Immature natural killer cell (primary cell): ENCODE measurements at regions not wholly inside any gene's neighbourhood (a gene's known extent, or its start where the extent isn't known, plus 50 kb on each side); places are given as distances from the start of the nearest gene placed in this dataset.

Experiments
- DNase-seq, 3 donors: peaks; one replicate each; pipeline ENCODE4 v3.0.0; 2022; ENCODE audit warnings: mixed read lengths in 1 of 3
- H3K27ac Mint-ChIP-seq, 6 donors: one replicate each; pipeline ENCODE4 v1.8.0; 2020; ENCODE audit warnings: mixed read lengths in 6 of 6, mild to moderate bottlenecking in 5 of 6, inconsistent platforms in 4 of 6, moderate library complexity in 3 of 6
- H3K27me3 Mint-ChIP-seq, 3 donors: one replicate each; pipeline ENCODE4 v1.8.0; 2020 to 2021; ENCODE audit warnings: low read depth in 3 of 3, mild to moderate bottlenecking in 3 of 3, mixed read lengths in 3 of 3, moderate library complexity in 3 of 3, inconsistent platforms in 1 of 3
- H3K36me3 Mint-ChIP-seq, 3 donors: one replicate each; pipeline ENCODE4 v1.8.0; 2020; ENCODE audit warnings: mixed read lengths in 3 of 3, inconsistent platforms in 2 of 3, mild to moderate bottlenecking in 2 of 3
- H3K4me1 Mint-ChIP-seq, 2 donors: one replicate each; pipeline ENCODE4 v1.8.0; 2020; ENCODE audit warnings: inconsistent platforms in 2 of 2, mild to moderate bottlenecking in 2 of 2, mixed read lengths in 2 of 2, moderate library complexity in 1 of 2
- H3K4me3 Mint-ChIP-seq, 5 donors: one replicate each; pipeline ENCODE4 v1.8.0; 2020; ENCODE audit warnings: mild to moderate bottlenecking in 5 of 5, mixed read lengths in 5 of 5, inconsistent platforms in 3 of 5, moderate library complexity in 3 of 5
- H3K9me3 Mint-ChIP-seq, 6 donors: one replicate each; pipeline ENCODE4 v1.8.0; 2020; ENCODE audit warnings: mild to moderate bottlenecking in 6 of 6, mixed read lengths in 6 of 6, inconsistent platforms in 4 of 6, moderate library complexity in 3 of 6

DNA sequence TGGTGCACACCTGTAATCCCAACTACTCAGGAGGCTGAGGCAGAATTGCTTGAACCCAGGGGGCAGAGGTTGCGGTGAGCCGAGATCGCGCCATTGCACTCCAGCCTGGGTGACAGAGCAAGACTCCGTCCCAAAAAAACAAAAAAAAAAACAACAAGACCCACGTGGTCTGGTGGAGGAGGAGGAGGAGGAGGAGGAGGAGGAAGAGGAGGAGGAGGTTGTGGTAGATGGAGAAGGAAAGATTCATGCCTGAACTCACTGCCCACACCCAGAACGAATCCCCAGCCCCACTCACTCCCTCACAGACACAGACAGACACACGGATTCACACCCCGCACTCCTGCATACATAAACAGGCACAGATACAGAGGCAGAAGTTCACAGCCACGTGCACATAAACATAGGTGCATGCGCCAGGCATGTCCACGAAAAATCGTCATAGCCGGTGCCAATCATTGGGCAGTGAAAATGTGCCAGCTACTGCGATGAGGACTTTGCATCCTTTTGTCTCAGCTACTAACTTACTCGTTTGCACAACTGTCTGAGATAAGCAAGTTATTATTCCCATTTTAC is 138.5 kb downstream of the WSCD1 start:
- no peaks in the 10 kb centered on the region for H3K9me3 Mint-ChIP-seq
- peaks cover 0 to 7% (median 2%) of the 10 kb centered on the region in 3 donors for H3K27me3 Mint-ChIP-seq
- no peak overlapping the region for H3K27ac Mint-ChIP-seq
- H3K4me3 Mint-ChIP-seq, result no peak overlapping the region
- H3K4me1 Mint-ChIP-seq, result no peaks in the 10 kb centered on the region
- no peak for DNase-seq
- H3K36me3 Mint-ChIP-seq, result no peaks in the 10 kb centered on the region

DNA sequence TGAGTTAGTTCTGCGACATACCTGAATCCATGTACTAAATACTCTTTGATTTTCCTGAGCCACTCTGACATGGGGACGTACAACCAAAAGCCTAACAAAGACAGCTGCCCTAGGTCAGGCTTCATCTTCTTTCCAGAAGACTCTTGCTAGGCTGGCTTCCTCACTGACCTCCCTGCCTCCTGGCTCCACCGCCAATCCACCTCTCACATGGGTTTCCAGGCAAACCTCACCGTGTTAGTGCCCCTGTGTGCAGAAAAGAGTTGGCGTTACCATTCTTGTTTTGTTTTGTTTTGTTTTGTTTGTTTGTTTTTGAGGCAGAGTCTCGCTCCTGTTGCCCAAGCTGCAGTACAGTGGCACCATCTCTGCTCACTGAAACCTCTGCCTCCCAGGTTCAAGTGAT is 135.3 kb downstream of the WSCD1 start:
- Mint-ChIP-seq H3K9me3 (no peaks in the 10 kb centered on the region), H3K27ac (no peak overlapping the region), H3K4me1 (no peaks in the 10 kb centered on the region), H3K4me3 (no peak overlapping the region), H3K27me3 (peaks cover 0 to 13% (median 2%) of the 10 kb centered on the region in 3 donors), H3K36me3 (no peaks in the 10 kb centered on the region)
- DNase-seq, result no peak

DNA sequence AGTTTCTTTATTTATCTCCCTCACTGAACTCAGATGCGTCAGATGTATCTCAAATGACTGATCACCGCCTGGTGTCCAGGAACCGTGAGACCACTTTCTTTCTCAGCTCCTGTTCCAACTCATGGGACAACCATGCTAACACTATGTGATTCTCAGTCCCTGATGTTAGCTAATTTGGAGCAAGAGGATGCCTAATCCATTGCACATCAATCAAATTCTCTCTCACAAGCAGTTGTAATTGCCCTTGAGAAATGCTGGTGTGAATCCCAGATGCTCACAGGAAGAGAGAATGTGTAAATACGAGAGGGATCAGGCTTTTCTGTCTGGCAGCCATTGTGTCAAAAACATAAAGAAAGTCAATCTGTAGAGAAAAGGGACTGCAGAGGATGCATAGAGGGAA is 134.9 kb downstream of the WSCD1 start:
- Mint-ChIP-seq H3K4me3 (no peak overlapping the region), H3K27me3 (peaks cover 0 to 13% (median 2%) of the 10 kb centered on the region in 3 donors), H3K4me1 (no peaks in the 10 kb centered on the region)

GRCh38 chr17:6204203-6204722 is 134.1 kb downstream of the WSCD1 start:
- Mint-ChIP-seq H3K4me1 (no peaks in the 10 kb centered on the region), H3K4me3 (no peak overlapping the region), H3K9me3 (peaks cover 0 to 2% (median 0%) of the 10 kb centered on the region in 6 donors), H3K36me3 (no peaks in the 10 kb centered on the region), H3K27me3 (peaks cover 0 to 11% (median 2%) of the 10 kb centered on the region in 3 donors), H3K27ac (no peak overlapping the region)
- DNase-seq, result no peak

More for the DNA sequence above, 134.9 kb downstream of the WSCD1 start:
- H3K36me3 Mint-ChIP-seq, result no peaks in the 10 kb centered on the region
- DNase-seq, result no peak
- H3K9me3 Mint-ChIP-seq, result no peaks in the 10 kb centered on the region
- H3K27ac Mint-ChIP-seq, result no peak overlapping the region

DNA sequence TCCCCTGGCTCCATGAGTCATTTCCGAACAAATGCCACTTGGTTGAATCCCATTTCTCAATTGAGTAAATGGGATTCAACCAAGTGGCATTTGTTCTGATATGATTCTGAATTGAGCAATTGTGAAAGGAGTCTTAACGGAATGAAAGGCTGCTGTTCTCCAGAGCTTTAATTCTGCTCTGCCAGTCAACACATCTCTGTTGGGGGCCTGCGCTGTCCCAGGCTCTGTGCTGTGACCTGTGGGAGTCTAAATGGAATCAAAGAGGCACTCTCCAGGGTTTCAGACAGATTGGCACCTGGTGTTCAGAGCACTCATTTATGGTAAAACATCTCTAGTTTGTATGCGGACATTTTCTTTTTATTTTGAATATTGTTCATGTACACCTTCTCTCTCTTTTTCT is 126.2 kb downstream of the WSCD1 start:
- H3K36me3 Mint-ChIP-seq, result no peaks in the 10 kb centered on the region
- H3K9me3 Mint-ChIP-seq, result peaks cover 0 to 6% (median 1%) of the 10 kb centered on the region in 6 donors
- H3K27me3 Mint-ChIP-seq, result peaks cover 0 to 10% (median 5%) of the 10 kb centered on the region in 3 donors
- no peak overlapping the region for H3K27ac Mint-ChIP-seq
- DNase-seq, result no peak
- H3K4me1 Mint-ChIP-seq, result peaks cover 0 to 5% of the 10 kb centered on the region in 2 donors
- no peak overlapping the region for H3K4me3 Mint-ChIP-seq

DNA sequence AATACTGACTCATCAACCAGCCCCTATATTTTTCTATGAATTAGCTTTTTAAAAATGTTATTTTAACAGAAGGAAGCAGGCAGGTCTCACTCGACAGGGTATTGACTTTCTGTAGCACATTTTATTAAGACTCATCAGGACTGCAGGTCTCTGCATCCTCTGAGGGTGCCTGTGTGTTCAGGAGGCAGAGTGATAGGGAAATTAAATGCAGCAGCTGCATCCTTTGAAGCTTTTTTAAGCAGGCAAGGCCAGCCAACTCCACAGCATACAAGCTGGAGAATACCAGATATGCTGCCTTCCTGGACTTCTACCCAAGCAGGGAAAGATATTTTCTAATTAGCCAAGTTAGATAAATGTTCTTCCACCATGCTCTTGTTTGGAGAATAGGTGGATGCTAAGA is 124.9 kb downstream of the WSCD1 start:
- H3K27me3 Mint-ChIP-seq, result peaks cover 0 to 12% (median 5%) of the 10 kb centered on the region in 3 donors
- peaks cover 0 to 6% (median 2%) of the 10 kb centered on the region in 6 donors for H3K9me3 Mint-ChIP-seq

DNA sequence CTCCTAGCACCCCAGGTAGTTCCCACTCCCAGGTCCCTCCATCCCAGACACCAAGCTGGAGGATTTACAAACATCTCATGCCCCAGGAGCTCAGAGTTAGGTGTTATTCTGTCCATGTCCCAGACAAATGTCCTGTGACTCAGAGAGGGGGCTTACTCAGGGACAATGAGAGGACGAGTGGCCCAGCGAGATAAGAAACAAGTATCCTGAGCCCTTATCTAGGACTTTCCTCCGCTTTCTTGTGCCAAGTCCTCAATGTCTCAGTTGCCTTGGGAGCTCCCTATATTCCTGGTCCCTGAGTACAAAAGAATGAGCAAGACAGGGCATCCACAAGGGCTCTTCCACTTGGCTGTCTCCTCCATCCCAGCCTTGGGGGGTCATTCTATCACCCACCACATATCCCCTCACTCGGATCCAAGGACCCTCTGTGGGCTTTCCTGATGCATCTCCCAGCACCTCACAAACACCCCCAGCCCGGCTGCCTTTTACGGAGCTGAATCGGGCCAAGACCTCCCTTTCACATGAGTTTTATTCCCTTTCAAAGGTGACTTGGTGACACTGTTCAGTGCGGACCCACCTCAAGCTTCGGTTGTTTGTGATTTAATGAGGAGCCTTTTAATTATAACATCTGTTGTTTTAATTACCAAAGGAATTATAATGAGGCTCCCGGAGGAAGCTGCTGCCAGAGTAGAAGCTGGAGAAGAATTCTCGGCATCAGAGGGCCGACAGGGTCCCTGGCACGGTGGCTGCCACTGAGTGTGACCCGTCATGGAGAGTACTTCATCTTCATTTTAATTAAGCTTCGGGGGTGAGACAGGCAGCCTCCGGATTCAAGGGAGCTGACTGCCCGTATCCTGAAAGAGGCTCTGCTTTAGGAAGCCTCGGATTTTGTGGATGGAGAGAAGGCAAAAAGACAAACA is 121.5 kb downstream of the WSCD1 start:
- Mint-ChIP-seq H3K27ac (no peak overlapping the region), H3K9me3 (peaks cover 0 to 5% (median 2%) of the 10 kb centered on the region in 6 donors), H3K4me1 (peaks cover 0 to 5% of the 10 kb centered on the region in 2 donors), H3K36me3 (no peaks in the 10 kb centered on the region), H3K27me3 (peaks cover 0 to 10% (median 7%) of the 10 kb centered on the region in 3 donors), H3K4me3 (no peak overlapping the region)
- no peak for DNase-seq

More for the DNA sequence above, 124.9 kb downstream of the WSCD1 start:
- Mint-ChIP-seq H3K4me3 (no peak overlapping the region), H3K4me1 (peaks cover 0 to 5% of the 10 kb centered on the region in 2 donors), H3K36me3 (no peaks in the 10 kb centered on the region), H3K27ac (peak overlapping the region in 1 of 6 donors; percentile 42)
- DNase-seq, result no peak

DNA sequence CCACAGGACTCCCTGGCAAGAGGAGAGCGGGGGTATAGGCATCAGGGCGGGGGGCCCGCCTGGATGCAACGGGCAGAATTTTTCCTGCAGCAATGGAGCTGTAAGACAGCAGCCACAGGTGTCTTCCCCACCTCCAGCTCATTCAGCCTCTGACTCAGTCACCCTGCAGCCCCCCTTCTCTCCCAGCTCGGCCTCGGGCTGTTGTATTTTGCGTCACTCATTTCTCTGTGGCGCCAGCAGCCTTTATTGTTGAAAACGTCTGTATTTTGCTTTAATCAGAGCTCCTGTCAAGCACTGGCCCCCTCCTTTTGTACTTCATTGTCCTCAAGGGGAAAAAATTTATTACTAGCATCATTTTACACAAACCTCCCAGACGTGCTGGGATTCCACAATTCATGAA is 117.7 kb downstream of the WSCD1 start:
- H3K4me1 Mint-ChIP-seq, result no peaks in the 10 kb centered on the region
- no peak for DNase-seq
- H3K27me3 Mint-ChIP-seq, result peaks cover 0 to 12% (median 8%) of the 10 kb centered on the region in 3 donors
- H3K9me3 Mint-ChIP-seq, result peaks cover 0 to 2% (median 0%) of the 10 kb centered on the region in 6 donors
- H3K4me3 Mint-ChIP-seq, result no peak overlapping the region
- H3K36me3 Mint-ChIP-seq, result no peaks in the 10 kb centered on the region
- H3K27ac Mint-ChIP-seq, result no peak overlapping the region

GRCh38 chr17:6186998-6187397 is 116.8 kb downstream of the WSCD1 start:
- Mint-ChIP-seq H3K27ac (no peak overlapping the region), H3K9me3 (peaks cover 0 to 2% (median 0%) of the 10 kb centered on the region in 6 donors), H3K27me3 (peaks cover 0 to 12% (median 8%) of the 10 kb centered on the region in 3 donors), H3K4me3 (no peak overlapping the region), H3K4me1 (no peaks in the 10 kb centered on the region), H3K36me3 (no peaks in the 10 kb centered on the region)
- no peak for DNase-seq

DNA sequence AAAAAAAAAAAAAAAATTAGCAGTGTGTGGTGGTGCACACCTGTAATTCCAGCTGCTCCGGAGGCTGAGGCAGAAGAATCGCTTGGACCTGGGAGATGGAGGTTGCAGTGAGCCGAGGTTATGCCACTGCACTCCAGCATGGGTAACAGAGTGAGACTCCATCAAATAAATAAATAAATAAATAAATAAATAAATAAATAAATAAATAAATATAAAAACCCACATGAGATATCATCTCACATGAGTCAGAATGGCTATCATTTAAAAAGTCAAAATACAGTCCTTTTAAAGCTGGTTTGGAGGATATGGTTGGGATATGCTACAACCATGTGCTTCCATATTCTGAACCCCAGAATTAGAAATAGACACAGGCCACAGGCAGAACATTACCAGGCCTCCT is 114.3 kb downstream of the WSCD1 start:
- Mint-ChIP-seq H3K9me3 (no peaks in the 10 kb centered on the region), H3K36me3 (no peaks in the 10 kb centered on the region), H3K27me3 (peaks cover 0 to 9% (median 3%) of the 10 kb centered on the region in 3 donors), H3K4me1 (no peaks in the 10 kb centered on the region), H3K27ac (no peak overlapping the region), H3K4me3 (no peak overlapping the region)
- DNase-seq, result no peak

- Mint-ChIP-seq H3K27ac (no peak overlapping the region), H3K9me3 (no peaks in the 10 kb centered on the region), H3K36me3 (no peaks in the 10 kb centered on the region), H3K4me3 (no peak overlapping the region), H3K4me1 (no peaks in the 10 kb centered on the region), H3K27me3 (peaks cover 0 to 6% (median 0%) of the 10 kb centered on the region in 3 donors)
- DNase-seq, result no peak
Observed at GRCh38 chr17:6179017-6179416, 108.8 kb downstream of the WSCD1 start.

- H3K9me3 Mint-ChIP-seq, result no peaks in the 10 kb centered on the region
- DNase-seq, result no peak
- H3K4me1 Mint-ChIP-seq, result no peaks in the 10 kb centered on the region
- no peaks in the 10 kb centered on the region for H3K36me3 Mint-ChIP-seq
- H3K4me3 Mint-ChIP-seq, result no peak overlapping the region
- no peak overlapping the region for H3K27ac Mint-ChIP-seq
- H3K27me3 Mint-ChIP-seq, result peaks cover 0 to 4% (median 0%) of the 10 kb centered on the region in 3 donors
Observed at GRCh38 chr17:6177941-6178694, 107.9 kb downstream of the WSCD1 start.
